HG02759 (cell line): ENCODE measurements at regions not wholly inside any gene's neighbourhood (a gene's known extent, or its start where the extent isn't known, plus 50 kb on each side); places are given as distances from the start of the nearest gene placed in this dataset.
A peak's percentile ranks its signal among the peaks of the same experiment; 100 is the strongest.
"Not testable (repeated sequence)": the region's sequence is repeated elsewhere in the genome, so short reads cannot be mapped to it uniquely, and the experiment has no call there.

ENCODE experiments used
- ATAC-seq: cut with Tn5 transposase; IDR thresholded peaks from one replicate; pipeline ENCODE4 v1.9.1; 2021; ENCODE audit warnings: mild to moderate bottlenecking, moderate library complexity; ENCODE audit not compliant: unreplicated experiment

DNA sequence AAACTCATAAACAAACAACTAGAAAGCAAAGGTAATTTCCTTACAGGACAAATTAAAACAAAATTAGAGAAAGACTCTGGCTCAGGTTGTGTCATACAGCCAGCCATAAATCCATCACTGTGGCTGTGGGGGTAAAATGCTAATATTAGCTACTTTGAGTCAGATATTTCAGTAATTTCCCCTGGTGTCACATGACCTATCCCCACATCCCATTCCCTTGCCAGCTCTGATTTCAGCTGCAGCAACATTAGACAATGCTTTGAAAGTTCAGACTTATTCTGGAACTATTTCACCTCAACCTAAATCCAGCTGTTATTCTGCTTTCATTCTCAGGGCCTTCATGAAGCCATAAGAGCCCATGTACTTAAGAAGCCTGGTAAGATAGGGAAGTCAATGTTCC, 55.3 kb downstream of the RPL10L start:
- ATAC-seq: no peak

DNA sequence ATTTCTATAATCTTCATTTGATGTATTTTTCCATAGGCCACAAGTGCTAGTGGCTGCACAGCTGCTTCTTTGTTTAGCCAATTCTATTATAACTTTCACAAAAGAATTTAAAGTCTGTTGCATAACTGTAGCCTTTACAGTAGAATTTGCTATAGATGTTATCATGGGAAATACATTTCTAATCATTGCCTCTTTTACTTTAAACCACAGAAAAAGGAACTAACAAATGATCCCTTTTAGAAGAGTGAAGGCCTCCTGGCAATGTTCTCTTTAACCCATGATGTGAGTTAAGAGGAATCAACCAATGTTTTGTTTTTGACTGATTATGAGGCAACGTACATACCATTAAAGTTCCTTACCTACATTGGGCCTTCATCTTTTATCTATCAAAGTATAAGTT, 68.8 kb downstream of the RPL10L start:
- ATAC-seq: no peak

DNA sequence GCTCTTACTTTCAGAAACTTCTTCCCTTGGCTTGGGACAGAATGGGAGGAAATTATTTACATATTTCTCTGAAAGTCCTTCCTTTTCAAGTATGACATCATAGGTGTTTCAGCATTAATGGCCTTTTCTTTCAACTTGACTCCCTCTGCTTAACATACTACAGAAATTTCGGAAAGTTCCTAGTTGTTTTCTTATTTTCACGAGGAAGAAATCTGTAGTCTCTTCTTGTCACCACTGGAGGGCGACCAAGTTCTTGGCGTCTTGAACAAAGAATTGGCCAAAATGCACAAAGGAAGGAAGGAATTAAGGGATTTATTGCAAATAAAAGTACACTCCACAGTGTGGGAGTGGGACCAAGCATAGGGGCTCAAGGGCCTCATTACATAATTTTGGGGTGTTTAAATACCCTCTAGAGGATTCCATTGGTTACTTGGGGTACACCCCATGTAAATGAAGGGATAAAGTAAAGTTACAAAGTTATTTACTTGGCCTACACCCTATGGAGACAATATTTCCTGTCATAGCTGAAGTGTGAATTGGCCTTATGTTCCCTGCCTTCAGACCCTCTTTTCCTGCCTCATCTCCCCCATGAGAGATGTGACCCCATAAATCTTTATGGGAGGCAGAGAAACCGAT, 70.4 kb downstream of the RPL10L start:
- peak; percentile 48 for ATAC-seq

DNA sequence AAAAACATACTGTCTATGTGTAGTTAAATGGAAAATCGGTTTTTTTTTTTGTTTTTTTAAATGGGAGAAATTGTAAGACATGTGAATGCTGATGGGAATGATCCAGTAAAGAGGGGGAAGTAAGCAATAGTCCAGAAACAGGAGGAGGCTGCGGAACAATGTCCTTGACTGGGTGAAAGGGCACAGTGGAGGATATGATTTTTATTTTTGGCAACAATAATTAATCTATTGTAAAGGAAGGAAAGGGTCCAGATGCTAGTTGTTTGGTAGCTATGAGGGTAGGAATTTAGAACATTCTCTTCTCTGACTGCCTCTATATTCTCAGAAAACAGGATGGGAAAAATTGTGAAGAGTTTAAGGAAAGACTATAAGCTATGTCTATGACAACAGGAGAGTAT, 76.6 kb downstream of the RPL10L start:
- ATAC-seq: no peak

DNA sequence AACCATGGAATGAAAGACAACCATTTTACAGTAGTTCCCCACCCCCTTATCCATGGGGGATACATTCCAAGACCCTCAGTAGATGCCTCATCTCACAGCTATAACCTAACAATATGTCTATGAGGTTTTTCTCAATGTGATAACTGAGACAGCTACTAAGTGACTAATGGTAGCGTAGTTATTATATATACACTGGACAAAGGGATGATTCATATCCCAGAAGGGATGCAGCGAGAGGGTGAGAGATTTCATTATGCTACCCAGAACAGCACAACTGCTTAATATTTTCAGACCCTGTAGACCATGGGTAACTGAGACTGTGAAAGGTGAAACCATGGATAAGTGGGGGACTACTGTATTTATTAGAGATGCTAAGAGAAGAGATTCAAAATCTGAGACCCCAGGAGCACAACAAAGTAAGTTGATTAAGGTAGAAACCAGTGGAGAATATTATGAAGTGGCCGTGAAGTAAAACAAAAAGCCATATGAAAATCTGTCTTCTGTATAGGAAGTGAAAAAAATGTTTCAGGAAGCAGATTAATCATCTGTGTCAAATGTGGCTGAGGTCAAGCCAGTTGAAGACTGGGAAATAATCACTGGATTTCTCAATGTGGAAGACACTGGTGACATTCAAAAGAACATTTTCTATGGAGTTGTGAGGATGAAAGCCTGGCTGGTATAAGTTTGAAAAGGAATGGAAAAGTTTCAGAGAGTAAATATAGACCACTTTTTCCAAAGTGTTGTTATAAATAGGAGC, 77.2 kb downstream of the RPL10L start:
- no peak for ATAC-seq

DNA sequence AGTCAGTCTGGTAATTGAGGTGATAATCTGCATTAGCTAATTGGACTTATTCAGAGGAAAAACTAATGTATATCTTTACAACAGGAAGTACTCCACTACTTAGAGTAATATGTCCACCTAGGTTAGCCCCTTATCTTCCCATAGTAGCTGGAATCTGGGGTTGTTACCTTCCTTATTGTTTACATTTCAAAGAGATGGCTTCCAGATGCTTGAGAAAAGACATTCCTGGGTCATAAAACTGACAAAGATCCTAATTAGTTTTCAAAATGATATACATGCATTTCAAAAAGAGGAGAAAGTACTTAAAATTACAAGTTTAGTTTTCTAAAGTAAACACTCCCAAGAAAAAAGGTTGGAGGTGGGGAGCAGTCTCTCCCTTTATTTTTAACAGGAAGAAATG, 78.1 kb downstream of the RPL10L start:
- ATAC-seq: no peak

DNA sequence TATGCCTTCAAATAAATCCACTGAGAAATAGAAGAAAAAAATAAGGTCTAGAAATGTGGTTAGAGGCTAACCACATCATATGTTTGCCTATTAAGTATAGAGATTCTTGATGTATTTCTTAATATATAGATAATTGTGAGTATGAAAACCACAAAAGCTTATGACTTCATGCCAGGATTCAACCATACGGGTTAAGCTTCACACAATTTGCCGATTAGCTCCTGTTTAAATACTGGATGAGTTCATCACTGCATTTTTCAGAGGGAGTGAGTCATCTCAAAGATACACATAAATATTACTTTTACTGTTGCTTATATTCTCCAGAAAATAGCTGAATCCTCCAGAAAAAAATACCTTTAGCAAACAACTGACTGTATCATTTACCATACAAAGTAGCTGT, 79.6 kb downstream of the RPL10L start:
- no peak for ATAC-seq

DNA sequence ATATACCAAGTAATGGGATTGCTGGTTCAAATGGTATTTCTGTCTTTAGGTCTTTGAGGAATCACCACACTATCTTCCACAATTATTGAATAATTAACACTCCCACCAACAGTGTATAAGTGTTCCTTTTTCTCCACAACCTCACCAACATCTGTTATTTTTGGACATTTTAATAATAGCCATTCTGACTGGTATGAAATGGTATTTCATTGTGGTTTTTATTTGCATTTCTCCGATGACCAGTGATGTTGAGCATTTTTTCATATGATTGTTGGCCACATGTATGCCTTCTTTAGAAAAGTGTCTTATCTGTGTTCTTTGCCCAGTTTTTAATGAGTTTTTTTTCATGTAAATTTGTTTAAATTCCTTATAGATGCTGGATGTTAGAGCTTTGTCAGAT, 83.4 kb downstream of the RPL10L start:
- ATAC-seq: not testable (repeated sequence)

DNA sequence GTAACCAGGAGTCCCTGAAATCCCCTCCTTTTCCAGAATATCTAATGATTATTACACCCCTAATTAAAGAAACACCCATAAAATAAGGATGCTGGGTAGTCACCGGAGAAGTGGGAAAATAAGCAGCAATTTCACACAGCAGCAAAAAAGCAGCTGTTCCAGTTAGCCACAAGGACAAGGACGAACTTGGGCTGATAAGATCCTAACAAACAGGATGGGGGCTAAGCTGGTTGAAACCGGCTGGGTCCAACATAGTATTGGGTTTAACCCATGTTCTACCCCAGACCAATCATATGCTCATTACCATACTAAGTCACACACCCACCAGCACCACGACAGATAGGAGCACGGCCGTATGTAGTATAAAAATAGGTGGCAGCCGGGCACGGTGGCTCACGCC, 100.7 kb downstream of the RPL10L start:
- no peak for ATAC-seq

DNA sequence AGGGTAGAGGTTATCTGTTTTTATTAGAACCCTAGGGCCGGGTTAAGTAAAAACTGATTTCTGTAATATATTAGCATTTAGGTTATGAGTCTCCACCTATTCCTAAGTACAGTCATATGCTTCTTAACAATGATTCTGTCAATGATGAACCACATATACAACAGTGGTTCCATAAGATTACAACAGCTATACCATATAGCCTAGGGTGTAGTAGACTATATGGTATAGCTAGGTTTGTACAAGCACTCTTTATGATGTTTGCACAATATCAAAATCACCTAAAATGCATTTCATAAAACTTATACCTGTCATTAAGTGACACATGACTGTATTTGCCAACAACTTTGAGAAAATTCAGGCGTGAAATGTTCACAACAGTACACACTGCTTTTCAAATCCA, 110.6 kb downstream of the RPL10L start:
- no peak for ATAC-seq

DNA sequence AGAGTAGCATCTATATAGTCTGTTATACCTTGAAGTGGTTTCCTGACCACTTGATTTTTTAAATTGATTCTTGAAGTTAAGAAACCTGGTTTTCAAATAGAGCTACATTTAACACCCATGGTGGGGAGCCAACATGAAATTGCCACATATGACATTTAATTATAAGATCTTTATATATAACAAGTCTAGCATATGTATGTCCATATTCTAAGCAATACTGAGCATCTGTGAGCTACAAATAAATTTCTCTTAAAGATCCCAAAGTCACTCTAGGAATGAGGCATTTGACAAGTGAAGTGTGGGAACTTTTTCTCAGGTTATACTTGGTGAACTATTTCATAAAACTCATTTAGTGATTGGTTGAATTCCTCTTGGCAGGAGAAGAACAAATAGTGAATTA, 132.5 kb downstream of the RPL10L start:
- ATAC-seq: no peak

DNA sequence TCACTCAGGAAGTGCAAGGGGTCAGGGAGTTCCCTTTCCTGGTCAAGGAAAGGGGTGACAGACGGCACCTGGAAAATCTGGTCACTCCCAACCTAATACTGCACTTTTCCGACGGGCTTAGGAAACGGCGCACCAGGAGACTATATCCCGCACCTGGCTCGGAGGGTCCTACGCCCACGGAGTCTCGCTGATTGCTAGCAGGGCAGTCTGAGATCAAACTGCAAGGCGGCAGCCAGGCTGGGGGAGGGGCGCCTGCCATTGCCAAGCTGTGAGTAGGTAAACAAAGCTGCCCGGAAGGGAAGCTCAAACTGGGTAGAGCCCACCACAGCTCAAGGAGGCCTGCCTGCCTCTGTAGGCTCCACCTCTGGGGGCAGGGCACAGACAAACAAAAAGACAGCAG, 142.8 kb downstream of the RPL10L start:
- ATAC-seq: not testable (repeated sequence)

DNA sequence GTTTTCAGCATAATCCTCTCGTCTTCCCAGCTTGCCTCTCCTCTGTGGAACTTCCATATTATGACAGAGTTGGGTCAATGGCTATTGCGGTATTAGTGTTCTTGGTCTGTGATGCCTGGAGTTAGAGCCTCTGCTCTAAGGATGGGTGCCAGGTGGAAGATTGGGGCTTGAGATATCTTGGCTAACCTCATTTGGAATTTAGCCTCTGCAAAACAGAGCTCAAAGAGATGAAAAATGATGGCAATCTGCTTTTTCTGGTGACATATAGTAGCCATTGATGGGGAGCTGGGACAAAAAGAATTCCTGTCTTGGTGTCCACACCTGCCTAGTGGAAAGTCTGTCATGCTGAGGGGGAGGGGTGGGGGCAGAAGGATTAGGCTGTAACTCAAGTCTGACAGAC, 152.1 kb downstream of the RPL10L start:
- no peak for ATAC-seq

DNA sequence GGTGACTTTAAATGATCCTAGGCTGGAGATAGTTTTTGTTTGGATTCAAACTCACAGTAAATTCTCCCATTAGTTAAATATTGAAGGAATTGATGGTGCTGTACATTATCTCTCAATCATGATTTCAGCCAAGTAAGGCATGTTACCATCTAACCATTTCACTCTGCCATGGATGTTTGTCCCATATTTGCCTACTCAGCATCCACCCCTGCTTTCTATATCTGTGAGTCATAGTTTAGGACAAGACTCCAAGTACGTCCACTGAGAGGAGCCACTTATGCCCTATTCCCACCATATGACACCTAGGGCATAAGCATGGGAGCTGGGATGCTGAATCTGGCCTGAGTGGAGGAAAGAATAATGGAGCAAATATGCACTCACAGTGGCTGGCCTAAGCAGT, 155.2 kb downstream of the RPL10L start:
- ATAC-seq: no peak

DNA sequence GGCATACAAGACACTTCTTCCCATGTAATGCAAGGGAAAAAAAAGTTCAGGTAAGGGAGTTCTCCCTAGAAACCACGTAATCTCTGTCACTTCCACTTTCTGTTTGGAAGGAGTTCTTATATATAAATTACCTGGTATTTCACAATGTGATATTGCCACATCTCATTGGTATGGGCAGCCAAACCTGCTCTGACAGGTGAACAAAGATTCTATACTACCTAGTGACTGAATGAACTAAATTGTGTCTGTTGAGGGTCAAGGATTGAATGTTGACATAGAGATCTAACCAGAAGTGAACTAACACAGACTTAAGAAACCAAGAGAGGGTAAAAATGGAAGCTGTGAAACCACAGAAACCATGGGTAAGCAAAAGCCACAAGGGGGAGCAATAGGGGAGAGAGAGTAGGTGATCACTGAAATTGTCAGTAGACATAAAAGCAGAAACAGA, 161.3 kb downstream of the RPL10L start:
- peak; percentile 99 for ATAC-seq

DNA sequence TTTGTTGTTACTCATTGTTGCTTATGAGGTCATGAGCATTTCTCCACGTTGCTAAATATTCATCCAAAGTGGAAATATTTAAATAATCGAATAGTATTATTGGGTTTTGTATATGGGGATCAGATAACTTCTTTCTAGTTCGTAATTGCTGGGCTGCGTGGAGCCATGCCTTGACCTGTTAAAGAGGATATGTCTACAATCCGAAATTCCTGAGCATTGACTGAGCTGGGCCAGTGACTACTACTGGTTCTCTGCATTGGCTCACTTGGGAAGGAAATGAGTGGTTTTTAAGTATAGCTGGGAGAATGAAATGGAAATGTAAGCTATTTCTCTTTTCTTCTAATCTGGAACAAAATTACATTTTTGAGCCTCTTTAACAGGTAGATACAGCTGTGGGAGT, 163.2 kb downstream of the RPL10L start:
- ATAC-seq: no peak

DNA sequence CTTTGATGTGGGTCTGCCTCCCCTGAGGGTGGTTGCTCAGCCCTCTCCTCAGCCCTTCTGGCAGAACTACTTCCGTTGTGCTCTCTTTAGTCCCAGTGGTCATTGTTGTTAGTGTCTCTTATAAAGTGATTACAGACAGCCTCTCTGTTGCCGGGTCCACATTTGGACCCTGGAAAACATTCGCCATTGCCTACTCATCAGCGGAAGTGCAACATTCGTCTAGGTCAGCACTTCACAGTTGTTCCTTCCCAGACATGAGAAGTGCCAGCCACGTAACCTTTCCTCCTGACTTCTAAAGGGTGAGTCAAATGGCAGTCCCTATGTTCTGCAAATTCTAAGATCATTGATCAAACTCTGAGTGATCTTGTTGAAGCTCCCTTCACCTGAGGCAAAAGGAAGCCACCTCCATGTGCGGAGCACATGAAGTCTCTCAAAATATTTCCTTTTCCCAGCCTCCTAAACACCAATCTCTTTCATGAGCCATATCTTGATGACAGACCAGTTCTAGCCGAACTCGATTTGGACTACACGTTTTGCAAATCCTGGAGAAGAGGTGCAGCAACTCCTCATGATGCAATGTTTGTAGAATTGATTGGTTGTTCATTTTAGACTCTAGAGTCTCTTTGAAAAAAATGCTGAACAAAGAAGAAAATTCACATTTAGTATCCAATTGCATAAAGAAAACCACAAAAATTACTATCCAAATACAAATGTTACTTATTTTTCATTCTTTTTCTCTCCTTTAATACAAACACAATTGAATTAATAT, 163.8 kb downstream of the RPL10L start:
- ATAC-seq: no peak

DNA sequence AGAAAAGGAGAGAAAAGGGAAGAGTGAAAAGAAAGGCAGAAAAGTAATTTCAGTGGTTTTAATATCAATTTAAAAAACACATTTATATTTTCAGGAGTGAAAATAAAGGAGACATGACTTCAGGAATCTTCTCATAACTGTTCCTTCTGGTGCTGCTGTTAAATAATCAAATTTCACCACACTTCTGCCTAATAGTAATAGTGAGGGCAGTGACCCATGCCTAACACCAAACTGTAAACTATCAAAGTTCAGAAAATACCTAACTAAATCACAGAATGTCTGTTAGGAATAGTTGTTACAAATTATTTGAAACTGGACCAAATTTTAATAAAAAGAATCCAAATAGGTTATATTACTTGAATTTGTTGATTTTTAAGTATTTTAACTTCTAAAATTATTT, 169.4 kb downstream of the RPL10L start:
- ATAC-seq: no peak

DNA sequence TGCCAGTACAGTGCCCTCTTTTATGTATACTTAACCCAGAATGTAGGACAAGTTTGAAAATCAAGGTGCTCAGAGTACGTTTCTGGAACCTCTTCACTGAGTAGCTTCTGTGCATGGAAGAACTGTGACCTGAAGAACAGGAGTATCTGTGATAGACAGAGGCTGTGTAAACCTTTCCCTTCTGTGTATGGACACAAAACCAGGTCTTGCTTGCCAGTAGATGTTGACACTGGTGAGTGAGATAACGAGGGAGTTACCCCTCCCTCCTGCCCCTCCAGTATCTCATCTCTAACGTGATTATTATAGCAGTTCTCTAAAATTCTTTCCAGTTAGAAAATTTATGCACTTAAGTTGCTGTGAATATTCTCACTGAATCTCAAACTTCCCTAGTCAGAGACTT, 170.8 kb downstream of the RPL10L start:
- ATAC-seq: no peak

DNA sequence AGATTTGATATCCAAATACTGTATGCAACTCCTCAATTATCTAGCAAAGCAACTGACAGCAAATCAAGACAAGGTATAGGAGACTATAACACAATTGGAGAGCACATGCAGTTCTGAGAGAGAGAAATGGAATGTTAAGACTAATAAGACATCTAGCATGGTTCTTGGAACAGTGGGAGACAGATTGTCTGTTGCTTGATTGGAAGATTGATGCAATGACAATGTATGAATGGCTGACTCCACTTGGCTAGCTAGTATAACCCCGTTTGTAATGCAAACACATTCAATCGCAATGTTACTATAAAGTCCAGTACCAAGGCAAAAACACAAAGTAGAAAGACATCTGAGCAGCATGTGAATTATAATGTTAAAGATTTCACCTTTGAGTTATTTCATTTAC, 179.3 kb downstream of the RPL10L start:
- no peak for ATAC-seq

DNA sequence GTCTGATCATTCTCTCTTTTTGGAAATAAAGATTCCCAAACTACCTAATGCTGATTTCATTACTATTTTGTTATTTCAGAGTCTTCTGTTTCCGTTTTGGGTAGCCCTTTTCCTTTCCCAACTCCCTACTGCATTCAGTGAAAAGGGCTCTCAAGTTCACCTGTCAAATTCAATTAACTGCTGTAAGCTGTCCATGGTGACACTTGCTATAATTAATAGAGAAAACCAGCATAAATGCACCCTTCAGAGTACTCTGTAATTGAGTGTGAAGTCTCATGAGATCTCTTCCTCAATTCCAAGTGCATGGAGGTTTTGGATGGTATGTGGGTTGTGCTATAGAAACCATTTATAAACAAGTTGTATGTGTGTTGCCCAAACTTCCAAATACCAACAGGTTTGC, 187.2 kb downstream of the RPL10L start:
- no peak for ATAC-seq

DNA sequence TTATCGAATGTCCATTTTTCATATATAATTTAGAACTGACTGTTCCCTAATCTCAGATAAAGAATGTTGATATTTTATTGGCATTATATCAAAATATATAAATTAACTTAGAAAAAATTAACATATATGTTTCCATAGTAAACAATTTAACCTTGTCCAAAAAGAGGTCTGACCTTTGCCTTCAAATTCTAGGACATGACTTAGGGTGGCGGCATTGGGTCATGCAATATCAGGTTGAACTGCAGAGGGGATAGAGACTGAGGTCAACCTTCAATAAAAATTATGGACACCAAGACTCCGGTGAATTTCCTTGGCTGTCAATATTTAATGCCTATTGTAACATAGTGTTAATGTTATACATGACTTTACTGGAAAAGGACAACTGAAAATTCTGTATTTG, 199.8 kb downstream of the RPL10L start:
- ATAC-seq: no peak
